IMR-90 (cell line): ENCODE measurements at regions not wholly inside any gene's neighbourhood (a gene's known extent, or its start where the extent isn't known, plus 50 kb on each side); places are given as distances from the start of the nearest gene placed in this dataset.

Source experiments
- BHLHE40 ChIP-seq: fragments of 150-350 bp; IDR thresholded peaks from 2 replicates; pipeline ENCODE4 v1.6.1; 2016; ENCODE audit warnings: mild to moderate bottlenecking, low read depth, low read length
- CEBPB ChIP-seq: IDR thresholded peaks from 2 replicates; pipeline ENCODE4 v1.6.1; 2012; ENCODE audit warnings: low read depth, low read length, improper control_type of control experiment
- FOS ChIP-seq: fragments of 150-350 bp; IDR thresholded peaks from 2 replicates; pipeline ENCODE4 v1.6.1; 2016; ENCODE audit warnings: low read depth, low read length
- MAFK ChIP-seq: IDR thresholded peaks from 2 replicates; pipeline ENCODE4 v1.6.1; 2012; ENCODE audit warnings: low read depth, low read length, improper control_type of control experiment
- MAZ ChIP-seq: IDR thresholded peaks from 2 replicates; pipeline ENCODE4 v1.6.1; 2012; ENCODE audit warnings: low read depth, mild to moderate bottlenecking, low read length, improper control_type of control experiment, moderate library complexity, borderline replicate concordance
- MXI1 ChIP-seq: IDR thresholded peaks from 2 replicates; pipeline ENCODE4 v1.6.1; 2012; ENCODE audit warnings: low read depth, mild to moderate bottlenecking, low read length, moderate library complexity, borderline replicate concordance
- POLR2A ChIP-seq: IDR thresholded peaks from 2 replicates; pipeline ENCODE4 v1.6.1; 2012; ENCODE audit warnings: mild to moderate bottlenecking, low read depth, low read length
- RAD21 ChIP-seq: IDR thresholded peaks from 2 replicates; pipeline ENCODE4 v1.6.1; 2012; ENCODE audit warnings: low read length, improper control_type of control experiment
- RCOR1 ChIP-seq: IDR thresholded peaks from 2 replicates; pipeline ENCODE4 v1.6.1; 2012; ENCODE audit warnings: mild to moderate bottlenecking, low read length, improper control_type of control experiment; ENCODE audit not compliant: insufficient replicate concordance
- RFX5 ChIP-seq: IDR thresholded peaks from 2 replicates; pipeline ENCODE4 v1.8.0; 2012; ENCODE audit warnings: low read depth, mild to moderate bottlenecking, low read length, moderate library complexity
- SMC3 ChIP-seq: fragments of 150-350 bp; IDR thresholded peaks from 2 replicates; pipeline ENCODE4 v1.6.1; 2016; ENCODE audit warnings: low read depth, mild to moderate bottlenecking, antibody characterized with exemption, low read length, moderate library complexity
- TF ChIP-seq, protein P1 (sequence below): conservative IDR thresholded peaks from 2 replicates; pipeline ENCODE4 v1.5.1; 2012; ENCODE audit warnings: mild to moderate bottlenecking, low read depth, low read length, improper control_type of control experiment

DNA sequence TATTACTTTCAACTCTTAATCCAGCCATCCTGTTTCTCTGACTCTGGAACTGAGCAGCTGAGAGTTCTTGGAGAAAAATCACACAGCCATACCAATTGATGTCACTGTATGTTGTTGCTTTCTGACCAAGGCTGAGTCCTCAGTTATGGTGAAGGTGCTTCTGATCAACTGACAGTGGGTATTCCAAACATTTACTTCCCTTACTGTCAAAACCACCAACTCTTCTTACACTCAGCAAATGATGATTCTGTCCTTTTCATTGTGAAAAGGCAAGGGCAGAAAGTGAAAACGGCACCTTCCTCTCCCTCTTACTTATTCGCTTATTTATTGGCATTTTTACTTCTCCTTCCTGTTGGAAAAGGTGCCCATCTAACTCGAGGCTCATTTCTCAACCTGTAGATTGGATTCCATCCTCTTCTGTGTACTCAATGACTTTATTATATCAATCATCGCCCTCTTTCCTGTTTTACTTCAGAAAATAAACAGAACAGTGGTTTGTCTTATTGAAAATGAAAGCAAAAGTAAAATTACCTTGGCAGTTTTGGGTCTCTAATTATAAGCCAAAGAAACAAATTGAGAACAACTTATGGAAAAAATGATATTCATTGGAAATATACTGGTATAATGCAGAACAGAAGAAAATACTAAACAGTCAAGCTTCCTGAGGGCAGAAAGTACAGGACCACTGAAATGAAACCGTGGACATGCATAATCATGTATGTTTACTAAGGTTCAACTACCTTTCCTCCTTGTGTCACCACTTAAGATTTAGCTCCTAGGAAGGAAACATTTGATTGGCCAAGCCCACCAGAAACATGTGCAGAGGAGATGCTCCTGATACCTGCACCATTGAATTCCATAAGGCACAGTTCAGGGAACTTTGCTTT lies 104.5 kb upstream of the CHD1 start:
- no peak for TF ChIP-seq POLR2A
- TF ChIP-seq, protein P1, sequence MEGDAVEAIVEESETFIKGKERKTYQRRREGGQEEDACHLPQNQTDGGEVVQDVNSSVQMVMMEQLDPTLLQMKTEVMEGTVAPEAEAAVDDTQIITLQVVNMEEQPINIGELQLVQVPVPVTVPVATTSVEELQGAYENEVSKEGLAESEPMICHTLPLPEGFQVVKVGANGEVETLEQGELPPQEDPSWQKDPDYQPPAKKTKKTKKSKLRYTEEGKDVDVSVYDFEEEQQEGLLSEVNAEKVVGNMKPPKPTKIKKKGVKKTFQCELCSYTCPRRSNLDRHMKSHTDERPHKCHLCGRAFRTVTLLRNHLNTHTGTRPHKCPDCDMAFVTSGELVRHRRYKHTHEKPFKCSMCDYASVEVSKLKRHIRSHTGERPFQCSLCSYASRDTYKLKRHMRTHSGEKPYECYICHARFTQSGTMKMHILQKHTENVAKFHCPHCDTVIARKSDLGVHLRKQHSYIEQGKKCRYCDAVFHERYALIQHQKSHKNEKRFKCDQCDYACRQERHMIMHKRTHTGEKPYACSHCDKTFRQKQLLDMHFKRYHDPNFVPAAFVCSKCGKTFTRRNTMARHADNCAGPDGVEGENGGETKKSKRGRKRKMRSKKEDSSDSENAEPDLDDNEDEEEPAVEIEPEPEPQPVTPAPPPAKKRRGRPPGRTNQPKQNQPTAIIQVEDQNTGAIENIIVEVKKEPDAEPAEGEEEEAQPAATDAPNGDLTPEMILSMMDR: no peak
- TF ChIP-seq RFX5: no peak
- no peak for TF ChIP-seq CEBPB
- TF ChIP-seq BHLHE40: no peak
- TF ChIP-seq SMC3: no peak
- no peak for TF ChIP-seq MAFK
- no peak for TF ChIP-seq RAD21
- TF ChIP-seq MXI1: no peak
- no peak for TF ChIP-seq RCOR1
- no peak for TF ChIP-seq MAZ
- no peak for TF ChIP-seq FOS
